ENCODE measurements at regions not wholly inside any gene's neighbourhood (a gene's known extent, or its start where the extent isn't known, plus 50 kb on each side); places are given as distances from the start of the nearest gene placed in this dataset.

DNA sequence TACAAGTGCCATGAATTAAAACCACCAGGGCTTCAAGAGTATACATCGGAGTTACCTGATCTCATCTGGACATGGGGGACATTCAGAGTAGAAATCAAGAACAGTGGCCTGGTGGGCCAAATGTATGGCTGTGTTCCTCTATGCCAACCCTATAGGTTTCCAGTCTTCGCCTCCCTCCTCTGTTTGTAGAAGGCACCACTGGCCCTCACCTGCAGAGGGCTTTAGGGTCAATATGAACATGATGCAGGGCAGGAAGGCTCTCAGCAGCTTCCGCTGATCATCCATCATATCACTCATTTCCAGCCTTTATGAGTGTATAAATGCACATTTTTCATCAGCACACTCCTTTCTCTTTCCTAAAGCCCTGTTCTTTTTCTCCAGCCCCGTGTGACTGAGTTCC, 555.5 kb upstream of the BRINP1 start:
- Histone ChIP-seq H3K14ac (ENCODE audit: low read length) (no peak overlapping the region), H3K4me1 (ENCODE audit: control insufficient read depth in 2 of 2, insufficient read depth in 1 of 2, low read depth in 1 of 2, low read length in 2 of 2) (no peaks in the 10 kb centered on the region), H3K18ac (ENCODE audit: low read length) (no peak overlapping the region), H3K4me3 (ENCODE audit: low read length in 2 of 2) (no peak overlapping the region), H3K23ac (ENCODE audit: low read depth, low read length, poor library complexity) (no peak overlapping the region), H3K9ac (ENCODE audit: low read depth, low read length, poor library complexity) (no peak overlapping the region), H2BK120ac (ENCODE audit: low read depth, low read length) (no peak overlapping the region), H3K27me3 (ENCODE audit: control insufficient read depth in 3 of 3, insufficient read depth in 3 of 3, low read depth in 1 of 3, low read length in 3 of 3) (no peaks in the 10 kb centered on the region), H3K79me1 (ENCODE audit: low read depth, low read length) (no peaks in the 10 kb centered on the region), H4K91ac (ENCODE audit: low read depth, low read length, poor library complexity) (no peak overlapping the region), H2BK5ac (ENCODE audit: low read length) (no peak overlapping the region), H3K27ac (replicated peaks; ENCODE audit: low read length) (no peak overlapping the region), H2AK5ac (ENCODE audit: low read depth, low read length) (no peak overlapping the region), H4K8ac (ENCODE audit: low read depth, low read length) (no peak overlapping the region), H3K4me2 (ENCODE audit: insufficient read depth, low read length, poor library complexity, severe bottlenecking) (no peak overlapping the region), H3K4ac (ENCODE audit: low read length) (no peak overlapping the region), H3K36me3 (replicated peaks in 1 of 2; ENCODE audit: control insufficient read depth in 2 of 2, insufficient read depth in 2 of 2, low read length in 2 of 2) (no peaks in the 10 kb centered on the region), H3K9me3 (replicated peaks in 1 of 2; ENCODE audit: control insufficient read depth in 2 of 2, insufficient read depth in 1 of 2, low read depth in 1 of 2, low read length in 2 of 2) (no peaks in the 10 kb centered on the region), H2AFZ (ENCODE audit: low read length) (no peak overlapping the region), H2BK12ac (ENCODE audit: low read length) (no peak overlapping the region), H2BK15ac (ENCODE audit: low read length) (no peak overlapping the region)
- WGBS, 2 donors (ENCODE audit: extremely low coverage in 2 of 2, insufficient read length in 2 of 2, insufficient replicate concordance in 1 of 2): no CpG with 5 or more reads among the region's 4 CpGs
- DNase-seq (ENCODE audit: low spot score): no peak

DNA sequence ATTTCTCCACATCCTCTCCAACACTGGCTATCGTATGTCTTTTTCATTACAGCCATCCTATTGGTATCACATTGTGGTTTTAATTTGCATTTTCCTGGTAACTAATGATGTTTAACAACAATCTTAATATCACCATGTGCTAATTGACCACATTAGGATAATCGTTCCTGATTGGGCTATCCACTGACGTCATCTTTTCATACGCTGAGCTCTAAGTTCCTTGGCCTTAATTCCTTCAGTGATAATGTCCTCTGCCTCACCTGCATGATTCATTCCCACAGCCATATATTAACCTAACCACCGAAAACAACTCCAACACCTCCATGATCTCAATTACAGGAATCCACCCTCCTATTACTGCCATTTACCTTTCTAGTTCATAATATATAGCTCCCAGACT, 547.9 kb upstream of the BRINP1 start:
- Histone ChIP-seq H4K8ac (ENCODE audit: low read depth, low read length) (no peak overlapping the region), H3K9ac (ENCODE audit: low read depth, low read length, poor library complexity) (no peak overlapping the region), H3K4me2 (ENCODE audit: insufficient read depth, low read length, poor library complexity, severe bottlenecking) (no peak overlapping the region), H3K36me3 (replicated peaks in 1 of 2; ENCODE audit: control insufficient read depth in 2 of 2, insufficient read depth in 2 of 2, low read length in 2 of 2) (no peaks in the 10 kb centered on the region), H4K91ac (ENCODE audit: low read depth, low read length, poor library complexity) (no peak overlapping the region), H2AK5ac (ENCODE audit: low read depth, low read length) (no peak overlapping the region), H2BK15ac (ENCODE audit: low read length) (no peak overlapping the region), H2AFZ (ENCODE audit: low read length) (no peak overlapping the region), H3K9me3 (replicated peaks in 1 of 2; ENCODE audit: control insufficient read depth in 2 of 2, insufficient read depth in 1 of 2, low read depth in 1 of 2, low read length in 2 of 2) (no peaks in the 10 kb centered on the region), H3K79me1 (ENCODE audit: low read depth, low read length) (no peaks in the 10 kb centered on the region), H2BK5ac (ENCODE audit: low read length) (no peak overlapping the region), H3K4me1 (ENCODE audit: control insufficient read depth in 2 of 2, insufficient read depth in 1 of 2, low read depth in 1 of 2, low read length in 2 of 2) (peaks cover 0 to 3% of the 10 kb centered on the region in 2 donors), H3K14ac (ENCODE audit: low read length) (no peak overlapping the region), H3K27me3 (ENCODE audit: control insufficient read depth in 3 of 3, insufficient read depth in 3 of 3, low read depth in 1 of 3, low read length in 3 of 3) (no peaks in the 10 kb centered on the region), H2BK12ac (ENCODE audit: low read length) (no peak overlapping the region), H3K4me3 (ENCODE audit: low read length in 2 of 2) (no peak overlapping the region), H2BK120ac (ENCODE audit: low read depth, low read length) (no peak overlapping the region), H3K4ac (ENCODE audit: low read length) (no peak overlapping the region), H3K23ac (ENCODE audit: low read depth, low read length, poor library complexity) (no peak overlapping the region), H3K27ac (replicated peaks; ENCODE audit: low read length) (no peak overlapping the region), H3K18ac (ENCODE audit: low read length) (no peak overlapping the region)
- no peak for DNase-seq (ENCODE audit: low spot score)
- WGBS, 2 donors (ENCODE audit: extremely low coverage in 2 of 2, insufficient read length in 2 of 2, insufficient replicate concordance in 1 of 2): no CpG with 5 or more reads among the region's 5 CpGs

DNA sequence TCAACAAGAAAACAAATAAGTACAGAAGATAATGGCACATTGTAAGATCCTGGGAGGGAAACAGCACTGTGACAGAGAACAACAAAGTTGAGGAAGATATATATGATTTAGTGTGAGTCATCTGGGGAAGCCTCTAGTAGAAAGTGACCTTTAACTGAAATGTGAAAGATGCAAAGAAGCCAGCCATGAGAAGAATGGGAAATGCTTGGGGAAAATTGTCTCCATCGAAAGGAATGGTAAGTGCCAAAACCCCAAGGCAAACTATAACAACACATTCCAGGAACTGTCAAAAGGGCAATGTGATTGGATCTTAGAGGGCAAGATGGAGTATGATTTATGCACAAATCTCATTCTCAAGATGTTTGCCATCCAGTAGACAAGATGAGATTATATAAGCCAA, 537.8 kb upstream of the BRINP1 start:
- no peak overlapping the region for H4K91ac ChIP-seq (ENCODE audit: low read depth, low read length, poor library complexity)
- no peak overlapping the region for H3K4me3 ChIP-seq (ENCODE audit: low read length in 2 of 2)
- no peak overlapping the region for H2BK120ac ChIP-seq (ENCODE audit: low read depth, low read length)
- H2AK5ac ChIP-seq (ENCODE audit: low read depth, low read length): no peak overlapping the region
- no peak overlapping the region for H4K8ac ChIP-seq (ENCODE audit: low read depth, low read length)
- no peaks in the 10 kb centered on the region for H3K79me1 ChIP-seq (ENCODE audit: low read depth, low read length)
- H3K27ac ChIP-seq (replicated peaks; ENCODE audit: low read length): no peak overlapping the region
- no peaks in the 10 kb centered on the region for H3K4me1 ChIP-seq (ENCODE audit: control insufficient read depth in 2 of 2, insufficient read depth in 1 of 2, low read depth in 1 of 2, low read length in 2 of 2)
- no peak overlapping the region for H3K18ac ChIP-seq (ENCODE audit: low read length)
- H3K9ac ChIP-seq (ENCODE audit: low read depth, low read length, poor library complexity): no peak overlapping the region
- H2BK15ac ChIP-seq (ENCODE audit: low read length): no peak overlapping the region
- no peak overlapping the region for H3K4me2 ChIP-seq (ENCODE audit: insufficient read depth, low read length, poor library complexity, severe bottlenecking)
- no peak overlapping the region for H2AFZ ChIP-seq (ENCODE audit: low read length)
- no CpG with 5 or more reads among the region's 1 CpG for WGBS, 2 donors (ENCODE audit: extremely low coverage in 2 of 2, insufficient read length in 2 of 2, insufficient replicate concordance in 1 of 2)
- H2BK5ac ChIP-seq (ENCODE audit: low read length): no peak overlapping the region
- DNase-seq (ENCODE audit: low spot score): no peak
- H2BK12ac ChIP-seq (ENCODE audit: low read length): no peak overlapping the region
- no peak overlapping the region for H3K14ac ChIP-seq (ENCODE audit: low read length)
- no peaks in the 10 kb centered on the region for H3K27me3 ChIP-seq (ENCODE audit: control insufficient read depth in 3 of 3, insufficient read depth in 3 of 3, low read depth in 1 of 3, low read length in 3 of 3)
- H3K36me3 ChIP-seq (replicated peaks in 1 of 2; ENCODE audit: control insufficient read depth in 2 of 2, insufficient read depth in 2 of 2, low read length in 2 of 2): no peaks in the 10 kb centered on the region
- no peaks in the 10 kb centered on the region for H3K9me3 ChIP-seq (replicated peaks in 1 of 2; ENCODE audit: control insufficient read depth in 2 of 2, insufficient read depth in 1 of 2, low read depth in 1 of 2, low read length in 2 of 2)
- no peak overlapping the region for H3K23ac ChIP-seq (ENCODE audit: low read depth, low read length, poor library complexity)
- H3K4ac ChIP-seq (ENCODE audit: low read length): no peak overlapping the region

GRCh38 chr9:119905724-119906123, 536.5 kb upstream of the BRINP1 start:
- H3K4me2 ChIP-seq (ENCODE audit: insufficient read depth, low read length, poor library complexity, severe bottlenecking): no peak overlapping the region

More at GRCh38 chr9:119905724-119906123, 536.5 kb upstream of the BRINP1 start:
- Histone ChIP-seq H3K27me3 (ENCODE audit: control insufficient read depth in 3 of 3, insufficient read depth in 3 of 3, low read depth in 1 of 3, low read length in 3 of 3) (no peaks in the 10 kb centered on the region), H3K79me1 (ENCODE audit: low read depth, low read length) (no peaks in the 10 kb centered on the region), H2AK5ac (ENCODE audit: low read depth, low read length) (no peak overlapping the region), H3K27ac (replicated peaks; ENCODE audit: low read length) (no peak overlapping the region), H2AFZ (ENCODE audit: low read length) (no peak overlapping the region), H4K91ac (ENCODE audit: low read depth, low read length, poor library complexity) (no peak overlapping the region), H2BK12ac (ENCODE audit: low read length) (no peak overlapping the region), H3K36me3 (replicated peaks in 1 of 2; ENCODE audit: control insufficient read depth in 2 of 2, insufficient read depth in 2 of 2, low read length in 2 of 2) (no peaks in the 10 kb centered on the region), H3K23ac (ENCODE audit: low read depth, low read length, poor library complexity) (no peak overlapping the region), H3K9ac (ENCODE audit: low read depth, low read length, poor library complexity) (no peak overlapping the region), H2BK15ac (ENCODE audit: low read length) (no peak overlapping the region), H2BK120ac (ENCODE audit: low read depth, low read length) (no peak overlapping the region), H3K9me3 (replicated peaks in 1 of 2; ENCODE audit: control insufficient read depth in 2 of 2, insufficient read depth in 1 of 2, low read depth in 1 of 2, low read length in 2 of 2) (no peaks in the 10 kb centered on the region), H3K4me1 (ENCODE audit: control insufficient read depth in 2 of 2, insufficient read depth in 1 of 2, low read depth in 1 of 2, low read length in 2 of 2) (no peaks in the 10 kb centered on the region), H2BK5ac (ENCODE audit: low read length) (no peak overlapping the region), H3K4ac (ENCODE audit: low read length) (no peak overlapping the region), H3K4me3 (ENCODE audit: low read length in 2 of 2) (no peak overlapping the region), H3K18ac (ENCODE audit: low read length) (no peak overlapping the region), H4K8ac (ENCODE audit: low read depth, low read length) (no peak overlapping the region), H3K14ac (ENCODE audit: low read length) (no peak overlapping the region)
- DNase-seq (ENCODE audit: low spot score): no peak
- no CpG with 5 or more reads among the region's 1 CpG for WGBS, 2 donors (ENCODE audit: extremely low coverage in 2 of 2, insufficient read length in 2 of 2, insufficient replicate concordance in 1 of 2)

Data from neuronal stem cell (in vitro differentiated cells).